Choroid plexus epithelial cell (primary cell): ENCODE measurements at regions not wholly inside any gene's neighbourhood (a gene's known extent, or its start where the extent isn't known, plus 50 kb on each side); places are given as distances from the start of the nearest gene placed in this dataset.
A peak's percentile ranks its signal among the peaks of the same experiment; 100 is the strongest.

ENCODE experiments used
- DNase-seq: peaks from one replicate; pipeline ENCODE4 v3.0.0-alpha.2; 2010; ENCODE audit warnings: low read depth
- H3K4me3 ChIP-seq: 2 replicates; pipeline ENCODE4 v1.5.1; 2011; ENCODE audit warnings: low read depth, mild to moderate bottlenecking, control low read depth, low read length, moderate library complexity
- TF ChIP-seq, protein P1 (sequence below): conservative IDR thresholded peaks from 2 replicates; pipeline ENCODE4 v1.5.1; 2011; ENCODE audit warnings: low read depth, mild to moderate bottlenecking, control low read depth, inconsistent platforms, low read length, moderate library complexity

DNA sequence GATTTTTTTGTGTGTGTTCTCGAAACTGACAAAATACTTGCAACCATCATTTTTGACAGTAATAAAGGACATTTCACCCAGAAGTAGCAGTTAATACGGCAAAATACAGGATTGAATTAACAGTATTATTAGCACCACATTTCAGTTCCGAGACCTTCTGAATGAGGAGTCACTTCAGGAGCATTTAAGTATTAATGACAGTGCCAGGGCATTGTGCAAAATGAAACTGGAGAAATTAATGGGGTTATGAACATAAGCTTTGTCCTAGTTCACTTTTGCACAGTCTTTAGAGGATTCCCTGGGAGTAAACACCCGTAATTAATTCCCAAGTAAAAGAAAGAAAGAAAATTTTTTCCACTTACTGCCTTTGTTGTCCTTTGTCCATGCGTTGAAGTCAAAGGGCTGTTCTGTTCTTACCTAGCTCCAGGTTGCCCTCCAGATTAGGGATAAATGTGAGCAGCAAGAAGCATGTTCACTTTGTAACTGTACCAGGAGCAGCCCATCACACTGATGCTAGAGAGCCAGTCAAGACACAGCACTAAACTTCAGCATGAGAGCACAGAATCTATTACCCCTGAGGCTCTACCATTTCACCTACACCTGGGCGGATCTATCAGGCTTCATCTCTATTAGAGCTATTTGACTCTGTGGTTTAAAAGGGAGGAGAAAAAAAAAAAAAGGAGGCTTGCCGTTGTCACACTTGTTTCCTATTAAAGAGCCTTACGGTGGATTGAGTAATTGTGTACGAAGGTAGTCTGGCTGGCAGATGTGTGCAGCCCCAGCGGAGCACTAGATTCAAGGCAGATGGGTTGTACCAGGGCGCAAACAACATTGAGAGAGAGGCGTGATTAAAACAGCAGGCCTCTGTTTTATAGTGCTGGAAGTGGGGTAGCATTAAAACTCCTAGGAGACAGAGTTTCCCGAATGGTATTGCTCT lies 297.8 kb upstream of the SEMA3A start:
- TF ChIP-seq, protein P1, sequence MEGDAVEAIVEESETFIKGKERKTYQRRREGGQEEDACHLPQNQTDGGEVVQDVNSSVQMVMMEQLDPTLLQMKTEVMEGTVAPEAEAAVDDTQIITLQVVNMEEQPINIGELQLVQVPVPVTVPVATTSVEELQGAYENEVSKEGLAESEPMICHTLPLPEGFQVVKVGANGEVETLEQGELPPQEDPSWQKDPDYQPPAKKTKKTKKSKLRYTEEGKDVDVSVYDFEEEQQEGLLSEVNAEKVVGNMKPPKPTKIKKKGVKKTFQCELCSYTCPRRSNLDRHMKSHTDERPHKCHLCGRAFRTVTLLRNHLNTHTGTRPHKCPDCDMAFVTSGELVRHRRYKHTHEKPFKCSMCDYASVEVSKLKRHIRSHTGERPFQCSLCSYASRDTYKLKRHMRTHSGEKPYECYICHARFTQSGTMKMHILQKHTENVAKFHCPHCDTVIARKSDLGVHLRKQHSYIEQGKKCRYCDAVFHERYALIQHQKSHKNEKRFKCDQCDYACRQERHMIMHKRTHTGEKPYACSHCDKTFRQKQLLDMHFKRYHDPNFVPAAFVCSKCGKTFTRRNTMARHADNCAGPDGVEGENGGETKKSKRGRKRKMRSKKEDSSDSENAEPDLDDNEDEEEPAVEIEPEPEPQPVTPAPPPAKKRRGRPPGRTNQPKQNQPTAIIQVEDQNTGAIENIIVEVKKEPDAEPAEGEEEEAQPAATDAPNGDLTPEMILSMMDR, result no peak
- DNase-seq, result peak; percentile 49
- peak overlapping the region; percentile 28 for H3K4me3 ChIP-seq

- H3K4me3 ChIP-seq, result peak overlapping the region; percentile 26
- TF ChIP-seq, protein P1, result peak; percentile 70
- peak; percentile 89 for DNase-seq
Observed at GRCh38 chr7:84490661-84491060, 296.1 kb upstream of the SEMA3A start.

DNA sequence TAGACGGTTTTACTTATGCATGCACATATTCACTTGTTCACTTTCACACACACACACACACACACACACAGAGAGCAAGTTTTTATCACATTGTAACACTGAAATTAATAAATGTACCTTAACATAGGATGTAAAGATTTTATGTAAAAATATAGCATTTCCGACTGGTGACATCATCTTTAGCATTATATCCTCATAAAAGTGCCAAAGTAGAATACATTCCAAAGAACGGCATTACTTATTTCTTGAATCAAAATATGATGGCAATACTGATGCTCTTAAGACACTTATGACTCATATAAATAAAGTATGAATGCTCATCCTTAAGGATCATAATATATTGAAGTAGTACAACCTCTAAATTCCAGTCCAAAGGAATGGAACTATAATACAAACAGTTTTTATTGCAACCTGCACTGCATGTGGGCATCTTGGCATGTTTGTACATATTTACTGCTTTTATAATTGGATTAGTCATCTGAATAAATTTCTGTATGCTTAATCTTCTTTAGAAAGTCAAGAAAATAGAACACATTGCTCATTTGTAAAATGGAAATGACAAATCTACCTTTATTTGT lies 290.0 kb upstream of the SEMA3A start:
- TF ChIP-seq, protein P1, result no peak
- DNase-seq, result no peak
- no peak overlapping the region for H3K4me3 ChIP-seq

DNA sequence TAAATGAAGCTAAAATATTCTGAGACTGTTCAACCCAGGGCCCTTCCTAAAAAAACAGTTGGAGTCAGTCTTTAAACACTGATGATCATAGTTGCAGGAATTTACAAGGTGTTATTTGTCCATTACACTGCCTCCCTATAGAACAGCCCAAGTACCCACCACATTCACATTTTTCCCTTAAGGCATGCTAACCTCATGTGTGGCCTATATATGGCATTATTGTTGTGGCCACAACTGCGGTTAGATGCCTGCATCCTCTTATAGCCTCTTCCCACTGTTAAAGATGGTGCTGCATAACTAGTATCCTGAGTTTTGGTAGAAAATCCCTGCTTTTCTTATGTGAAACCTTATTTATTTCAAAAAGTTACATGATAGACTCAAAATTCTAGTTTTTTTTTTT lies 287.9 kb upstream of the SEMA3A start:
- no peak overlapping the region for H3K4me3 ChIP-seq
- TF ChIP-seq, protein P1, result no peak
- no peak for DNase-seq

GRCh38 chr7:84479059-84479458 lies 284.5 kb upstream of the SEMA3A start:
- DNase-seq, result no peak
- no peak overlapping the region for H3K4me3 ChIP-seq
- TF ChIP-seq, protein P1, result no peak

- H3K4me3 ChIP-seq, result no peak overlapping the region
- TF ChIP-seq, protein P1, result no peak
- no peak for DNase-seq
Observed at GRCh38 chr7:84477786-84478478, 283.3 kb upstream of the SEMA3A start.
